Spleen (tissue), 11 donors: ENCODE measurements at regions not wholly inside any gene's neighbourhood (a gene's known extent, or its start where the extent isn't known, plus 50 kb on each side); places are given as distances from the start of the nearest gene placed in this dataset.

Source experiments
- DNase-seq: peaks from one replicate; pipeline ENCODE4 v3.0.0-alpha.2; 2020
- H3K27ac ChIP-seq, 8 donors: fragments of 200-600 bp; sonication (generic) in 7 of 8; 1 replicate in 4 of 8; 2 replicates in 4 of 8; pipeline versions ENCODE4 v1.5.0 to v1.8.0; 2016 to 2021; ENCODE audit warnings: inconsistent platforms in 4 of 8, mild to moderate bottlenecking in 4 of 8, moderate library complexity in 1 of 8
- H3K27me3 ChIP-seq, 7 donors: fragments of 200-600 bp; sonication (generic) in 6 of 7; replicated peaks in 1 of 7; 1 replicate in 4 of 7; 2 replicates in 3 of 7; pipeline versions ENCODE4 v1.5.0 to v1.8.0; 2016 to 2021; ENCODE audit warnings: inconsistent platforms in 3 of 7, mild to moderate bottlenecking in 1 of 7
- H3K36me3 ChIP-seq, 6 donors: fragments of 200-600 bp; sonication (generic) in 5 of 6; 1 replicate in 4 of 6; 2 replicates in 2 of 6; pipeline versions ENCODE4 v1.5.0 to v1.8.0; 2016 to 2021; ENCODE audit warnings: inconsistent platforms in 2 of 6
- H3K4me1 ChIP-seq, 6 donors: fragments of 200-600 bp; sonication (generic) in 5 of 6; 1 replicate in 3 of 6; 2 replicates in 3 of 6; pipeline versions ENCODE4 v1.5.0 to v1.8.0; 2016 to 2021; ENCODE audit warnings: inconsistent platforms in 3 of 6
- H3K4me3 ChIP-seq, 8 donors: fragments of 200-600 bp; sonication (generic) in 7 of 8; 1 replicate in 4 of 8; 2 replicates in 4 of 8; pipeline versions ENCODE4 v1.5.0 to v1.8.0; 2016 to 2021; ENCODE audit warnings: inconsistent platforms in 4 of 8, mild to moderate bottlenecking in 4 of 8, moderate library complexity in 2 of 8
- H3K9me3 ChIP-seq, 8 donors: fragments of 200-600 bp; sonication (generic) in 7 of 8; 1 replicate in 4 of 8; 2 replicates in 4 of 8; pipeline versions ENCODE4 v1.5.0 to v1.8.0; 2016 to 2021; ENCODE audit warnings: inconsistent platforms in 4 of 8
- CTCF ChIP-seq, 11 experiments: fragments of 200-600 bp in 7 of 11; fragments of 450-650 bp in 4 of 11; sonication (generic) in 4 of 11; IDR thresholded peaks in 8 of 11; conservative IDR thresholded peaks in 3 of 11; 1 replicate in 7 of 11; 2 replicates in 4 of 11; pipeline versions ENCODE4 v1.4.0 to v1.8.0; 2016 to 2021; ENCODE audit warnings: antibody characterized with exemption in 11 of 11, inconsistent platforms in 4 of 11, mild to moderate bottlenecking in 1 of 11
- POLR2A ChIP-seq, 3 donors: fragments of 450-650 bp; IDR thresholded peaks; one replicate each; pipeline ENCODE4 v1.5.1; 2017; ENCODE audit warnings: antibody characterized with exemption in 3 of 3, mild to moderate bottlenecking in 1 of 3
- POLR2AphosphoS5 ChIP-seq, 3 donors: sonication (generic); formaldehyde crosslinking; IDR thresholded peaks; one replicate each; pipeline ENCODE4 v1.5.1; 2017; ENCODE audit warnings: antibody characterized with exemption in 3 of 3
- WGBS, 5 donors: extraction: QIAGEN DNeasy Blood & Tissue Kit in 3 of 5; methylation state at CpG; one replicate each; pipeline versions ENCODE4 v1.1.5 to v1.1.7; 2013 to 2018; 5-methylcytosine and 5-hydroxymethylcytosine counted together
- intact Hi-C: fragments of 100-400 bp; cut with DNase I; formaldehyde crosslinking; loops from one replicate; pipeline ENCODE4 v1.15.0; 2023; ENCODE audit warnings: low total_unique reads
- donor health status: healthy with polysubstance abuse.
- donor health status: DM: no; HTN: no; CAD: no; lungs with moderate emphysema.
- donor health status: DM: no; HTN: no; CAD: no.
- donor health status: Bipolar disorder and iron deficiency.
- donor health status: healthy.
- donor health status: DM: no; HTN: no; CAD: no.
- donor health status: DM: yes; HTN: yes; CAD: no.

GRCh38 chr13:66171920-66172319 lies 1058.2 kb downstream of the PCDH9 start:
- Histone ChIP-seq H3K27me3 (no peaks in the 10 kb centered on the region), H3K9me3 (no peaks in the 10 kb centered on the region), H3K27ac (no peak overlapping the region), H3K4me1 (no peaks in the 10 kb centered on the region), H3K36me3 (no peaks in the 10 kb centered on the region), H3K4me3 (no peak overlapping the region)
- WGBS, 5 donors: 44 to 72% (median 56%) methylated on average over 1 of the region's 1 CpG
- TF ChIP-seq POLR2A (IDR thresholded peaks at IDR 0.05): no peak
- DNase-seq: no peak
- intact Hi-C loops: no loop called here

- DNase-seq: no peak
- Histone ChIP-seq H3K4me3 (no peak overlapping the region), H3K27ac (no peak overlapping the region), H3K9me3 (no peaks in the 10 kb centered on the region), H3K4me1 (no peaks in the 10 kb centered on the region), H3K36me3 (no peaks in the 10 kb centered on the region), H3K27me3 (no peaks in the 10 kb centered on the region)
- TF ChIP-seq POLR2AphosphoS5 (IDR thresholded peaks at IDR 0.05): no peak
- no peak for TF ChIP-seq CTCF (IDR thresholded peaks at IDR 0.05 in 8 of 11, conservative IDR thresholded peaks at IDR 0.05 in 3 of 11)
- no peak for TF ChIP-seq POLR2A (IDR thresholded peaks at IDR 0.05)
- WGBS, 5 donors: 53 to 89% (median 66%) methylated on average over 2 of the region's 2 CpGs
- intact Hi-C loops: no loop called here
These were observed 1067.7 kb downstream of the PCDH9 start for GRCh38 chr13:66162470-66162869.

GRCh38 chr13:66159511-66159910 lies 1070.6 kb downstream of the PCDH9 start:
- DNase-seq: no peak
- Histone ChIP-seq H3K4me1 (no peaks in the 10 kb centered on the region), H3K9me3 (no peaks in the 10 kb centered on the region), H3K27ac (no peak overlapping the region), H3K27me3 (no peaks in the 10 kb centered on the region), H3K36me3 (no peaks in the 10 kb centered on the region), H3K4me3 (no peak overlapping the region)
- 69 to 75% (median 73%) methylated on average over 6 of the region's 6 CpGs for WGBS, 5 donors
- TF ChIP-seq POLR2AphosphoS5 (IDR thresholded peaks at IDR 0.05) (no peak), CTCF (IDR thresholded peaks at IDR 0.05 in 8 of 11, conservative IDR thresholded peaks at IDR 0.05 in 3 of 11) (no peak), POLR2A (IDR thresholded peaks at IDR 0.05) (no peak)
- intact Hi-C loops: no loop called here

- Histone ChIP-seq H3K4me1 (no peaks in the 10 kb centered on the region), H3K9me3 (no peaks in the 10 kb centered on the region), H3K36me3 (no peaks in the 10 kb centered on the region), H3K4me3 (no peak overlapping the region), H3K27ac (no peak overlapping the region), H3K27me3 (no peaks in the 10 kb centered on the region)
- DNase-seq: no peak
- intact Hi-C loops: no loop called here
- 0 to 8% (median 5%) methylated on average over 1 of the region's 1 CpG for WGBS, 5 donors
- no peak for TF ChIP-seq POLR2A (IDR thresholded peaks at IDR 0.05)
- no peak for TF ChIP-seq CTCF (IDR thresholded peaks at IDR 0.05 in 8 of 11, conservative IDR thresholded peaks at IDR 0.05 in 3 of 11)
- TF ChIP-seq POLR2AphosphoS5 (IDR thresholded peaks at IDR 0.05): no peak
These were observed 1075.2 kb downstream of the PCDH9 start for GRCh38 chr13:66154976-66155375.

- 72 to 82% (median 77%) methylated on average over 1 of the region's 1 CpG for WGBS, 5 donors
- TF ChIP-seq POLR2A (IDR thresholded peaks at IDR 0.05) (no peak), POLR2AphosphoS5 (IDR thresholded peaks at IDR 0.05) (no peak), CTCF (IDR thresholded peaks at IDR 0.05 in 8 of 11, conservative IDR thresholded peaks at IDR 0.05 in 3 of 11) (no peak)
- no peaks in the 10 kb centered on the region for H3K36me3 ChIP-seq
- no peaks in the 10 kb centered on the region for H3K4me1 ChIP-seq
- H3K9me3 ChIP-seq: peaks cover 0 to 3% (median 0%) of the 10 kb centered on the region in 8 donors
- intact Hi-C loops: no loop called here
- H3K27me3 ChIP-seq: no peaks in the 10 kb centered on the region
- H3K4me3 ChIP-seq: no peak overlapping the region
- DNase-seq: no peak
- H3K27ac ChIP-seq: no peak overlapping the region
These were observed 1075.8 kb downstream of the PCDH9 start for GRCh38 chr13:66154354-66154753.
